SU-DHL-6 (cell line): ENCODE measurements at regions not wholly inside any gene's neighbourhood (a gene's known extent, or its start where the extent isn't known, plus 50 kb on each side); places are given as distances from the start of the nearest gene placed in this dataset.

Source experiments
- H2AFZ ChIP-seq: fragments of 200-600 bp; sonication (generic); 2 replicates; pipeline ENCODE4 v1.6.1; 2014; ENCODE audit warnings: low read depth, mild to moderate bottlenecking, moderate library complexity, mixed read lengths, antibody characterized with exemption, low read length; ENCODE audit not compliant: severe bottlenecking
- H3F3A ChIP-seq: fragments of 200-600 bp; shearing (Covaris generic); 2 replicates; pipeline ENCODE4 v1.6.0; 2016; ENCODE audit warnings: antibody characterized with exemption, mild to moderate bottlenecking; ENCODE audit not compliant: insufficient read depth
- H3K27ac ChIP-seq: fragments of 200-600 bp; sonication (generic); 2 replicates; pipeline ENCODE4 v1.5.1; 2016; ENCODE audit warnings: low read depth, mild to moderate bottlenecking, low read length, moderate library complexity, mixed read lengths
- H3K27me3 ChIP-seq: fragments of 200-600 bp; sonication (generic), shearing (Covaris generic); 2 replicates; pipeline ENCODE4 v1.6.0; 2014; ENCODE audit warnings: mild to moderate bottlenecking, low read length
- H3K36me3 ChIP-seq: fragments of 200-600 bp; sonication (generic); 2 replicates; pipeline ENCODE4 v1.6.1; 2014; ENCODE audit warnings: mild to moderate bottlenecking, low read length, mixed read lengths
- H3K4me2 ChIP-seq: fragments of 300-600, 200-600 bp; shearing (Covaris generic), sonication (generic); 2 replicates; pipeline ENCODE4 v1.6.0; 2014; ENCODE audit warnings: low read length, low read depth, mild to moderate bottlenecking; ENCODE audit not compliant: poor library complexity, severe bottlenecking
- H3K4me3 ChIP-seq: fragments of 200-600 bp; sonication (generic); 2 replicates; pipeline ENCODE4 v1.5.1; 2014; ENCODE audit warnings: antibody characterized with exemption, low read length, mild to moderate bottlenecking, mixed read lengths; ENCODE audit not compliant: insufficient read depth, poor library complexity, severe bottlenecking
- H3K79me2 ChIP-seq: fragments of 200-600 bp; sonication (generic); 2 replicates; pipeline ENCODE4 v1.6.1; 2014; ENCODE audit warnings: mild to moderate bottlenecking, low read length, moderate library complexity; ENCODE audit not compliant: insufficient read depth
- H3K9ac ChIP-seq: fragments of 200-600 bp; sonication (generic); 2 replicates; pipeline ENCODE4 v1.7.0; 2014; ENCODE audit warnings: mild to moderate bottlenecking, low read length
- H3K9me2 ChIP-seq: fragments of 200-600 bp; sonication (generic); replicated peaks from 2 replicates; pipeline ENCODE4 v1.6.1; 2014; ENCODE audit warnings: low read length; ENCODE audit not compliant: insufficient read depth
- H3K9me3 ChIP-seq: fragments of 200-600 bp; sonication (generic); 2 replicates; pipeline ENCODE4 v1.6.1; 2014; ENCODE audit warnings: low read length, mixed read lengths; ENCODE audit not compliant: insufficient read depth
- H4K20me1 ChIP-seq: fragments of 200-600 bp; sonication (generic); 2 replicates; pipeline ENCODE4 v1.6.1; 2014; ENCODE audit warnings: low read depth, mild to moderate bottlenecking, antibody characterized with exemption, low read length, moderate library complexity, mixed read lengths
- CTCF ChIP-seq: fragments of 200-600 bp; sonication (generic); IDR thresholded peaks from one replicate; pipeline ENCODE4 v1.5.1; 2017; ENCODE audit warnings: antibody characterized with exemption, mild to moderate bottlenecking, low read length, moderate library complexity; ENCODE audit not compliant: insufficient read depth, poor library complexity, severe bottlenecking
- EZH2phosphoT487 ChIP-seq: fragments of 200-600 bp; sonication (generic), shearing (Covaris generic); conservative IDR thresholded peaks from 2 replicates; pipeline ENCODE4 v1.6.1; 2018; ENCODE audit warnings: mild to moderate bottlenecking, antibody characterized with exemption, low read length, moderate library complexity, mixed read lengths

GRCh38 chr4:175066923-175067627 is 148.9 kb downstream of the ADAM29 start:
- Histone ChIP-seq H3K9ac (peak overlapping the region; percentile 38), H3K9me2 (no peaks in the 10 kb centered on the region), H3K4me2 (peak overlapping the region; percentile 67), H4K20me1 (no peaks in the 10 kb centered on the region), H3K36me3 (no peaks in the 10 kb centered on the region), H3K4me3 (peak overlapping the region; percentile 16), H3K9me3 (peaks cover 5% of the 10 kb centered on the region; the same call in 1 of the 2 replicates), H3K27me3 (no peaks in the 10 kb centered on the region), H3K27ac (peak overlapping the region; percentile 89), H2AFZ (peak overlapping the region; percentile 53), H3K79me2 (no peaks in the 10 kb centered on the region), H3F3A (peaks cover 18% of the 10 kb centered on the region)
- TF ChIP-seq CTCF (no peak), EZH2phosphoT487 (no peak)

DNA sequence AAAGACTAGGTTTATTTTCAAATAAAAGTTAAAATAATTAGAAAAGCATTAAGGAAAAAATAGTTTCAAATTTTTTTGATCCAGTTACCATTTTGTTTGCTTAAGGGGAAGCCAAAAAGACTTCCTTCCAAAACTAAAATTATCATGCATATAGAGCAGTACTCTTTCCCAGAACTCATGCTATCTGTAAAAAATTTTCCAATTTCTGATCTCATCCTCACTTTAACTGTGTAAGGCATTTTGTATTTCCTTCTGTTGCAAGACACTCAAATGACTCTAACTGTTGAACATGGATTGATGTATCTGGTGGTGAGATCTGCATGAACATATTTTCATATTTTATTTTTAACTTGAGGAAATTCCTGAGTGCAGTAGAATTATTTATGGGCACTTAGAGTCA is 150.1 kb downstream of the ADAM29 start:
- H3F3A ChIP-seq, result peaks cover 18% of the 10 kb centered on the region
- H3K4me3 ChIP-seq, result no peak overlapping the region
- H4K20me1 ChIP-seq, result no peaks in the 10 kb centered on the region
- H3K9ac ChIP-seq, result no peak overlapping the region
- H3K9me2 ChIP-seq, result no peaks in the 10 kb centered on the region
- no peaks in the 10 kb centered on the region for H3K79me2 ChIP-seq
- no peaks in the 10 kb centered on the region for H3K27me3 ChIP-seq
- H3K27ac ChIP-seq, result peak overlapping the region; percentile 26; the same call in 1 of the 2 replicates
- TF ChIP-seq CTCF (no peak), EZH2phosphoT487 (no peak)
- H3K9me3 ChIP-seq, result peaks cover 4% of the 10 kb centered on the region; the same call in 1 of the 2 replicates
- H3K4me2 ChIP-seq, result no peak overlapping the region
- no peak overlapping the region for H2AFZ ChIP-seq
- no peaks in the 10 kb centered on the region for H3K36me3 ChIP-seq

GRCh38 chr4:175070444-175070843 is 152.3 kb downstream of the ADAM29 start:
- Histone ChIP-seq H3F3A (peaks cover 18% of the 10 kb centered on the region), H2AFZ (peak overlapping the region; percentile 52), H3K27ac (no peak overlapping the region), H3K9me2 (no peaks in the 10 kb centered on the region), H3K9ac (no peak overlapping the region), H3K9me3 (peaks cover 12% of the 10 kb centered on the region; the same call in 1 of the 2 replicates), H3K27me3 (no peaks in the 10 kb centered on the region), H3K4me2 (no peak overlapping the region), H4K20me1 (no peaks in the 10 kb centered on the region), H3K4me3 (no peak overlapping the region), H3K79me2 (no peaks in the 10 kb centered on the region), H3K36me3 (no peaks in the 10 kb centered on the region; the same call in 1 of the 2 replicates)
- TF ChIP-seq CTCF, result no peak
- TF ChIP-seq EZH2phosphoT487, result no peak
